ENCODE measurements at regions not wholly inside any gene's neighbourhood (a gene's known extent, or its start where the extent isn't known, plus 50 kb on each side); places are given as distances from the start of the nearest gene placed in this dataset.

DNA sequence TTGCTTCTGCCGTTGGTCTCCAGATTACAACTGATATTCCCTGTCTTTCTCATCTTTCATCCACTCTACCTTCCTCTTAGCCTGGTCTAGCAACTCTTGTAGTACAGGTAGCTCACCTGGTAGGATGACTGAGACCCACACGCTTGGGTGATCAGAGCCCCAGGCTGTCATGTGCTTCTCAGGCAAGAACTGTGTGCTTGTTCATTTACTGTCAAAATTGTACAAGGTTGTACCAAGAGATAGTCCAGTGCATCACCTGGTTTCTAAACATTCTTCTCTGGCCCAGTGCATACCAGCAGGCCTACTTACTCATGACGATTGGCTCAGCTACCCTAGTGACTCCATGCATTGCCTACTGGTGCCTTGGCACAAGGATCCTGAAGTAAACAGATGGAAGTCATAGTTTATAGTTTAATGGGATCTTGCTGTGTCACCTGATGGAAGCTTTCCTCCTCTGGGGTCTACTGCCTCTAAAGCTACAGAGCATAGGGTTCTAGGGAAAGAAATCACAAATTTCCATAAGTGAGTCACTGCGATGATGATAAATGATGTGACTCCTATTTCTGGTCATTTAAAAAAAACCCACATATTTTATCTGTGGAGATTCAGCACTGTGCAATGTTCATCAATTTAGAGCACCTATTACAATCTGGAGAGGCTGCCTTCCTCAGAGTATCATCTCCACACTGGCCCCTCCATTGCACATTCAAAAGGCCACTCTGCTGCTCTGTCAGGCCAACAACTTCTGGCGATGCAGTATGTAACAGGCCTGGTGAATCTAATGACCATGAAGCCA lies 481.8 kb upstream of the MEIS1 start:
- Histone ChIP-seq H3K4me2 (no peak overlapping the region), H3F3A (replicated peaks; ENCODE audit: insufficient read depth) (no peaks in the 10 kb centered on the region), H3K4me3 (ENCODE audit: low read depth in 2 of 2, low read length in 1 of 2) (no peak overlapping the region), H4K20me1 (ENCODE audit: insufficient read depth) (no peaks in the 10 kb centered on the region), H3K9ac (no peak overlapping the region), H2AFZ (ENCODE audit: low read depth) (no peak overlapping the region), H3K36me3 (replicated peaks in 1 of 2; ENCODE audit: control insufficient read depth in 1 of 2, insufficient read depth in 2 of 2, low read length in 1 of 2) (no peaks in the 10 kb centered on the region), H3K79me2 (ENCODE audit: insufficient read depth) (no peaks in the 10 kb centered on the region), H3K9me2 (no peaks in the 10 kb centered on the region), H3K27ac (ENCODE audit: low read depth in 2 of 2, low read length in 1 of 2) (no peak overlapping the region), H3K4me1 (ENCODE audit: control insufficient read depth in 1 of 2, insufficient read depth in 2 of 2, low read depth in 1 of 2, low read length in 1 of 2) (no peaks in the 10 kb centered on the region; a peak in 2 of 4 replicates), H3K9me3 (no peaks in the 10 kb centered on the region), H3K27me3 (ENCODE audit: insufficient read depth) (no peaks in the 10 kb centered on the region)
- DNase-seq = no peak
- WGBS (ENCODE audit: low lambda C conversion rate) = 28% methylated on average over 5 of the region's 5 CpGs
- POLR2A ChIA-PET = no interaction called here
- TF ChIP-seq, protein P1, sequence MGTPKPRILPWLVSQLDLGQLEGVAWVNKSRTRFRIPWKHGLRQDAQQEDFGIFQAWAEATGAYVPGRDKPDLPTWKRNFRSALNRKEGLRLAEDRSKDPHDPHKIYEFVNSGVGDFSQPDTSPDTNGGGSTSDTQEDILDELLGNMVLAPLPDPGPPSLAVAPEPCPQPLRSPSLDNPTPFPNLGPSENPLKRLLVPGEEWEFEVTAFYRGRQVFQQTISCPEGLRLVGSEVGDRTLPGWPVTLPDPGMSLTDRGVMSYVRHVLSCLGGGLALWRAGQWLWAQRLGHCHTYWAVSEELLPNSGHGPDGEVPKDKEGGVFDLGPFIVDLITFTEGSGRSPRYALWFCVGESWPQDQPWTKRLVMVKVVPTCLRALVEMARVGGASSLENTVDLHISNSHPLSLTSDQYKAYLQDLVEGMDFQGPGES (IDR thresholded peaks at IDR 0.05; ENCODE audit: low read depth, low read length) = no peak
- no peak for TF ChIP-seq FOSL2 (IDR thresholded peaks at IDR 0.05; ENCODE audit: borderline replicate concordance, low read depth)
- TF ChIP-seq CHD2 (IDR thresholded peaks at IDR 0.05; ENCODE audit: low read length, partially characterized antibody) = no peak
- TF ChIP-seq POLR2AphosphoS5 (IDR thresholded peaks at IDR 0.05; ENCODE audit: low read depth, low read length) = no peak
- no peak for TF ChIP-seq RFX5 (IDR thresholded peaks at IDR 0.05; ENCODE audit: low read length)
- TF ChIP-seq MEF2A (IDR thresholded peaks at IDR 0.05; ENCODE audit: borderline replicate concordance, low read depth) = no peak
- no peak for TF ChIP-seq SIN3A (IDR thresholded peaks at IDR 0.05; ENCODE audit: borderline replicate concordance, low read depth, low read length)
- no peak for TF ChIP-seq RAD21 (IDR thresholded peaks at IDR 0.05; ENCODE audit: low read length)
- TF ChIP-seq, protein P2, sequence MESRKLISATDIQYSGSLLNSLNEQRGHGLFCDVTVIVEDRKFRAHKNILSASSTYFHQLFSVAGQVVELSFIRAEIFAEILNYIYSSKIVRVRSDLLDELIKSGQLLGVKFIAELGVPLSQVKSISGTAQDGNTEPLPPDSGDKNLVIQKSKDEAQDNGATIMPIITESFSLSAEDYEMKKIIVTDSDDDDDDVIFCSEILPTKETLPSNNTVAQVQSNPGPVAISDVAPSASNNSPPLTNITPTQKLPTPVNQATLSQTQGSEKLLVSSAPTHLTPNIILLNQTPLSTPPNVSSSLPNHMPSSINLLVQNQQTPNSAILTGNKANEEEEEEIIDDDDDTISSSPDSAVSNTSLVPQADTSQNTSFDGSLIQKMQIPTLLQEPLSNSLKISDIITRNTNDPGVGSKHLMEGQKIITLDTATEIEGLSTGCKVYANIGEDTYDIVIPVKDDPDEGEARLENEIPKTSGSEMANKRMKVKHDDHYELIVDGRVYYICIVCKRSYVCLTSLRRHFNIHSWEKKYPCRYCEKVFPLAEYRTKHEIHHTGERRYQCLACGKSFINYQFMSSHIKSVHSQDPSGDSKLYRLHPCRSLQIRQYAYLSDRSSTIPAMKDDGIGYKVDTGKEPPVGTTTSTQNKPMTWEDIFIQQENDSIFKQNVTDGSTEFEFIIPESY (IDR thresholded peaks at IDR 0.05; ENCODE audit: borderline replicate concordance, low read depth) = no peak
- TF ChIP-seq TEAD4 (IDR thresholded peaks at IDR 0.05; ENCODE audit: borderline replicate concordance, insufficient read depth) = no peak
- CTCF ChIA-PET = no interaction called here

DNA sequence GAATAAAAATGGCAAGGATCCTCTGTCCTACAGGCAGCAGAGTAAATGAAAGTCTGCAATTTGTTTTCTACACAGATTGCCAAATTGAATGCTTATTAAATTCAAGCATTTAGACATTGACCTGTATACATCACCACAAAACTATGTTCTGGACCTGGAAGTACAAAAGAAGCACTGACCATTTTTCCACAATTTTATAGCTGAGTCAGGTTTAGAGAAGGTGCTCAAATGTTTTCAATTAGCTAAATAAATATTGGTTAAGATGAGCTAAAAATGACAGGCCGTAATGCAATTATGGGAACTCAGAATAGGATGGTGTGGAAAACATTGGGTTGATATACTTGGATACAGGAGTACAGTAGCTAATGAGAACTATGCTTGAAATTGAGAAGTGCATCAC lies 490.7 kb upstream of the MEIS1 start:
- Histone ChIP-seq H2AFZ (ENCODE audit: low read depth) (no peak overlapping the region), H3K79me2 (ENCODE audit: insufficient read depth) (no peaks in the 10 kb centered on the region), H3K9ac (no peak overlapping the region), H3K27me3 (ENCODE audit: insufficient read depth) (no peaks in the 10 kb centered on the region), H3K4me1 (ENCODE audit: control insufficient read depth in 1 of 2, insufficient read depth in 2 of 2, low read depth in 1 of 2, low read length in 1 of 2) (no peaks in the 10 kb centered on the region), H3K27ac (ENCODE audit: low read depth in 2 of 2, low read length in 1 of 2) (no peak overlapping the region), H3F3A (replicated peaks; ENCODE audit: insufficient read depth) (no peaks in the 10 kb centered on the region), H3K4me2 (no peak overlapping the region), H3K36me3 (replicated peaks in 1 of 2; ENCODE audit: control insufficient read depth in 1 of 2, insufficient read depth in 2 of 2, low read length in 1 of 2) (no peaks in the 10 kb centered on the region), H3K4me3 (ENCODE audit: low read depth in 2 of 2, low read length in 1 of 2) (no peak overlapping the region), H4K20me1 (ENCODE audit: insufficient read depth) (no peaks in the 10 kb centered on the region), H3K9me2 (no peaks in the 10 kb centered on the region), H3K9me3 (no peaks in the 10 kb centered on the region)
- POLR2A ChIA-PET = no interaction called here
- no peak for DNase-seq
- WGBS (ENCODE audit: low lambda C conversion rate) = 19% methylated on average over 1 of the region's 1 CpG
- CTCF ChIA-PET = interaction anchor here (1.3 kb wide), 1 partner anchor 11 kb away, joined by 4 read pairs; no protein-coding TSS in a partner anchor
- TF ChIP-seq TAF1 (IDR thresholded peaks at IDR 0.05; ENCODE audit: borderline replicate concordance, low read depth, low read length) = no peak
- no peak for TF ChIP-seq FOXM1 (IDR thresholded peaks at IDR 0.05; ENCODE audit: low read depth)
- no peak for TF ChIP-seq FOXJ3 (CRISPR knock-in tag; IDR thresholded peaks at IDR 0.05)
- TF ChIP-seq RXRA (IDR thresholded peaks at IDR 0.05; ENCODE audit: borderline replicate concordance, low read depth) = no peak
- no peak for TF ChIP-seq GATA2 (CRISPR knock-in tag; IDR thresholded peaks at IDR 0.05)
- TF ChIP-seq NRF1 (IDR thresholded peaks at IDR 0.05; ENCODE audit: low read depth, low read length) = no peak
- TF ChIP-seq, protein P3, sequence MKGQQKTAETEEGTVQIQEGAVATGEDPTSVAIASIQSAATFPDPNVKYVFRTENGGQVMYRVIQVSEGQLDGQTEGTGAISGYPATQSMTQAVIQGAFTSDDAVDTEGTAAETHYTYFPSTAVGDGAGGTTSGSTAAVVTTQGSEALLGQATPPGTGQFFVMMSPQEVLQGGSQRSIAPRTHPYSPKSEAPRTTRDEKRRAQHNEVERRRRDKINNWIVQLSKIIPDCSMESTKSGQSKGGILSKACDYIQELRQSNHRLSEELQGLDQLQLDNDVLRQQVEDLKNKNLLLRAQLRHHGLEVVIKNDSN (IDR thresholded peaks at IDR 0.05; ENCODE audit: borderline replicate concordance, low read depth) = no peak
- no peak for TF ChIP-seq TCF12 (IDR thresholded peaks at IDR 0.05)
- TF ChIP-seq, protein P4, sequence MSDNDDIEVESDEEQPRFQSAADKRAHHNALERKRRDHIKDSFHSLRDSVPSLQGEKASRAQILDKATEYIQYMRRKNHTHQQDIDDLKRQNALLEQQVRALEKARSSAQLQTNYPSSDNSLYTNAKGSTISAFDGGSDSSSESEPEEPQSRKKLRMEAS (IDR thresholded peaks at IDR 0.05; ENCODE audit: low read depth) = no peak
- TF ChIP-seq, protein P5, sequence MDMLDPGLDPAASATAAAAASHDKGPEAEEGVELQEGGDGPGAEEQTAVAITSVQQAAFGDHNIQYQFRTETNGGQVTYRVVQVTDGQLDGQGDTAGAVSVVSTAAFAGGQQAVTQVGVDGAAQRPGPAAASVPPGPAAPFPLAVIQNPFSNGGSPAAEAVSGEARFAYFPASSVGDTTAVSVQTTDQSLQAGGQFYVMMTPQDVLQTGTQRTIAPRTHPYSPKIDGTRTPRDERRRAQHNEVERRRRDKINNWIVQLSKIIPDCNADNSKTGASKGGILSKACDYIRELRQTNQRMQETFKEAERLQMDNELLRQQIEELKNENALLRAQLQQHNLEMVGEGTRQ (IDR thresholded peaks at IDR 0.05; ENCODE audit: borderline replicate concordance, low read depth, low read length) = no peak
- TF ChIP-seq, protein P6, sequence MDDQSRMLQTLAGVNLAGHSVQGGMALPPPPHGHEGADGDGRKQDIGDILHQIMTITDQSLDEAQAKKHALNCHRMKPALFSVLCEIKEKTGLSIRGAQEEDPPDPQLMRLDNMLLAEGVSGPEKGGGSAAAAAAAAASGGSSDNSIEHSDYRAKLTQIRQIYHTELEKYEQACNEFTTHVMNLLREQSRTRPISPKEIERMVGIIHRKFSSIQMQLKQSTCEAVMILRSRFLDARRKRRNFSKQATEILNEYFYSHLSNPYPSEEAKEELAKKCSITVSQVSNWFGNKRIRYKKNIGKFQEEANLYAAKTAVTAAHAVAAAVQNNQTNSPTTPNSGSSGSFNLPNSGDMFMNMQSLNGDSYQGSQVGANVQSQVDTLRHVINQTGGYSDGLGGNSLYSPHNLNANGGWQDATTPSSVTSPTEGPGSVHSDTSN (IDR thresholded peaks at IDR 0.05) = no peak
- TF ChIP-seq MXI1 (IDR thresholded peaks at IDR 0.05; ENCODE audit: low read depth, low read length) = no peak
- TF ChIP-seq EZH2phosphoT487 (IDR thresholded peaks at IDR 0.05; ENCODE audit: borderline replicate concordance, low read depth) = no peak
